Hepatocyte (in vitro differentiated cells): ENCODE measurements at regions not wholly inside any gene's neighbourhood (a gene's known extent, or its start where the extent isn't known, plus 50 kb on each side); places are given as distances from the start of the nearest gene placed in this dataset.

Experiments used
- DNase-seq: peaks from one replicate; pipeline ENCODE4 v3.0.0-alpha.2; 2016; ENCODE audit warnings: low spot score
- H2AFZ ChIP-seq: fragments of 200-600 bp; sonication (generic); 2 replicates; pipeline ENCODE4 v1.6.0; 2016; ENCODE audit warnings: antibody characterized with exemption, mild to moderate bottlenecking
- H3K27ac ChIP-seq: fragments of 200-600 bp; sonication (generic); 2 replicates; pipeline ENCODE4 v1.5.1; 2016; ENCODE audit warnings: mild to moderate bottlenecking
- H3K27me3 ChIP-seq: fragments of 200-600 bp; sonication (generic); 2 replicates; pipeline ENCODE4 v1.6.1; 2016
- H3K36me3 ChIP-seq: fragments of 200-600 bp; sonication (generic); replicated peaks from 2 replicates; pipeline ENCODE4 v1.5.1; 2016; ENCODE audit warnings: low read depth; ENCODE audit not compliant: insufficient read depth
- H3K4me1 ChIP-seq: fragments of 200-600 bp; sonication (generic); 2 replicates; pipeline ENCODE4 v1.5.1; 2016; ENCODE audit warnings: mild to moderate bottlenecking, moderate library complexity; ENCODE audit not compliant: insufficient read depth
- H3K4me2 ChIP-seq: fragments of 200-600 bp; sonication (generic); 2 replicates; pipeline ENCODE4 v1.6.0; 2016
- H3K4me3 ChIP-seq: fragments of 200-600 bp; sonication (generic); 2 replicates; pipeline ENCODE4 v1.5.1; 2016; ENCODE audit warnings: mild to moderate bottlenecking
- H3K79me2 ChIP-seq: fragments of 200-600 bp; sonication (generic); 2 replicates; pipeline ENCODE4 v1.6.0; 2017; ENCODE audit warnings: mild to moderate bottlenecking
- H3K9me2 ChIP-seq: fragments of 200-600 bp; sonication (generic); replicated peaks from 2 replicates; pipeline ENCODE4 v1.6.0; 2017; ENCODE audit warnings: mild to moderate bottlenecking; ENCODE audit not compliant: insufficient read depth
- H3K9me3 ChIP-seq: fragments of 200-600 bp; sonication (generic); 2 replicates; pipeline ENCODE4 v1.5.1; 2016; ENCODE audit warnings: low read depth, mild to moderate bottlenecking
- H4K20me1 ChIP-seq: fragments of 200-600 bp; sonication (generic); 2 replicates; pipeline ENCODE4 v1.6.0; 2016; ENCODE audit warnings: mild to moderate bottlenecking; ENCODE audit not compliant: insufficient read depth, poor library complexity, severe bottlenecking
- EZH2 ChIP-seq: fragments of 200-600 bp; sonication (generic); IDR thresholded peaks from 2 replicates; pipeline ENCODE4 v1.6.1; 2016; ENCODE audit warnings: antibody characterized with exemption, mild to moderate bottlenecking, borderline replicate concordance
- EZH2phosphoT487 ChIP-seq: fragments of 200-600 bp; sonication (generic); IDR thresholded peaks from one replicate; pipeline ENCODE4 v1.6.1; 2018; ENCODE audit warnings: antibody characterized with exemption, mild to moderate bottlenecking, low read depth, moderate library complexity; ENCODE audit not compliant: unreplicated experiment, severe bottlenecking
- WGBS: methylation state at CpG from one replicate; pipeline ENCODE4 v1.1.6; 2016; ENCODE audit warnings: low lambda C conversion rate; ENCODE audit errors: missing lambda C conversion rate; 5-methylcytosine and 5-hydroxymethylcytosine counted together
- TF ChIP-seq, protein P1 (sequence below): fragments of 200-600 bp; sonication (generic); IDR thresholded peaks from 2 replicates; pipeline ENCODE4 v1.5.1; 2016; ENCODE audit warnings: antibody characterized with exemption, mild to moderate bottlenecking; ENCODE audit not compliant: poor library complexity

- H3K4me2 ChIP-seq = no peak overlapping the region
- no peaks in the 10 kb centered on the region for H3K9me3 ChIP-seq
- TF ChIP-seq, protein P1, sequence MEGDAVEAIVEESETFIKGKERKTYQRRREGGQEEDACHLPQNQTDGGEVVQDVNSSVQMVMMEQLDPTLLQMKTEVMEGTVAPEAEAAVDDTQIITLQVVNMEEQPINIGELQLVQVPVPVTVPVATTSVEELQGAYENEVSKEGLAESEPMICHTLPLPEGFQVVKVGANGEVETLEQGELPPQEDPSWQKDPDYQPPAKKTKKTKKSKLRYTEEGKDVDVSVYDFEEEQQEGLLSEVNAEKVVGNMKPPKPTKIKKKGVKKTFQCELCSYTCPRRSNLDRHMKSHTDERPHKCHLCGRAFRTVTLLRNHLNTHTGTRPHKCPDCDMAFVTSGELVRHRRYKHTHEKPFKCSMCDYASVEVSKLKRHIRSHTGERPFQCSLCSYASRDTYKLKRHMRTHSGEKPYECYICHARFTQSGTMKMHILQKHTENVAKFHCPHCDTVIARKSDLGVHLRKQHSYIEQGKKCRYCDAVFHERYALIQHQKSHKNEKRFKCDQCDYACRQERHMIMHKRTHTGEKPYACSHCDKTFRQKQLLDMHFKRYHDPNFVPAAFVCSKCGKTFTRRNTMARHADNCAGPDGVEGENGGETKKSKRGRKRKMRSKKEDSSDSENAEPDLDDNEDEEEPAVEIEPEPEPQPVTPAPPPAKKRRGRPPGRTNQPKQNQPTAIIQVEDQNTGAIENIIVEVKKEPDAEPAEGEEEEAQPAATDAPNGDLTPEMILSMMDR = no peak
- no peak for TF ChIP-seq EZH2
- DNase-seq = no peak
- no peaks in the 10 kb centered on the region for H3K79me2 ChIP-seq
- no peaks in the 10 kb centered on the region for H3K4me1 ChIP-seq
- H3K4me3 ChIP-seq = no peak overlapping the region
- WGBS = 81% methylated on average over 3 of the region's 3 CpGs
- H3K27ac ChIP-seq = no peak overlapping the region
- H3K27me3 ChIP-seq = no peaks in the 10 kb centered on the region
- no peaks in the 10 kb centered on the region for H4K20me1 ChIP-seq
- H2AFZ ChIP-seq = no peak overlapping the region
- peaks cover 2% of the 10 kb centered on the region for H3K9me2 ChIP-seq
- no peaks in the 10 kb centered on the region for H3K36me3 ChIP-seq
Measured at GRCh38 chr11:96763244-96763643, 373.4 kb downstream of the JRKL start.

DNA sequence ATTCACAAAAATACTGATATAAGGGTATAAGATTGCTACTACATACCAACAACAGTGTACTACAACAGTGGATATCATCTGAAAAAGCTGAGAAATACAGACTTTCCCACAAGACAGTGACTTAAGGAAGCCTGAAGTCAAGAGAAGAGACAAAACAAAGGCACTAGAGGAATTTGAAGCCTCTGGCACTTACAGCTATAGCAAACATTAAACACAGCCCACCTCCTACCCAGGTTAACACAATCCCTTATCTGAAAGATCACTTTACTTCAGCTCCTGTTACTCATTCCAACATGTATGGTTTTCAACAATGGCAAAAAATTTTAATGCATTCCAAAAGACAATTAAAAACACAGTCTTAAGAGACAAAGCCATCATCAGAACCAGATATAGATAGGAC is 388.5 kb downstream of the JRKL start:
- Histone ChIP-seq H2AFZ (no peak overlapping the region), H3K27ac (no peak overlapping the region), H3K4me2 (no peak overlapping the region), H3K27me3 (no peaks in the 10 kb centered on the region), H3K9me2 (no peaks in the 10 kb centered on the region), H3K4me1 (no peaks in the 10 kb centered on the region), H4K20me1 (no peaks in the 10 kb centered on the region), H3K36me3 (no peaks in the 10 kb centered on the region), H3K79me2 (no peaks in the 10 kb centered on the region), H3K4me3 (no peak overlapping the region), H3K9me3 (no peaks in the 10 kb centered on the region)
- TF ChIP-seq EZH2phosphoT487 (no peak), EZH2 (no peak)
- TF ChIP-seq, protein P1 = no peak
- DNase-seq = no peak

DNA sequence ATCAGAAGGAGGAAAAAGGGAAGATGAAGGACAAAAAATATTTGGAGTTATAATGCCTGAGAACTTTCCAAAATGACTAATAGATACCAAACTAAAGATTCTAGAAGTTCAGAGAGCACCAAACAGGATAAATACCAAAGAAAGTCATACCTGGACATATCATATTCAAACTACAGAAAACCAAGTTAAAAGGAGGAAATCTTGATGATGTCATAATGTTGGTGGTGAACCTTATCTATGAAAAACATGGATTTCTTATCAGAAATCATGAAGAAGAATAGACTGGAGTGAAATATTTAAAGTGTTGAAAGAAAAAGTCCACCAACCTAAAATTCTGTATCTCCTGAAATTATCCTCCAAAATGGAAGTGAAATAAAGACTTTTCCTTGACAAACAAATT is 389.2 kb downstream of the JRKL start:
- no peak for DNase-seq
- H3K79me2 ChIP-seq = no peaks in the 10 kb centered on the region
- no peak overlapping the region for H3K4me2 ChIP-seq
- H3K9me3 ChIP-seq = no peaks in the 10 kb centered on the region
- TF ChIP-seq EZH2phosphoT487 (no peak), EZH2 (no peak)
- TF ChIP-seq, protein P1 = no peak
- H2AFZ ChIP-seq = no peak overlapping the region
- H3K4me1 ChIP-seq = no peaks in the 10 kb centered on the region
- no peak overlapping the region for H3K27ac ChIP-seq
- H3K27me3 ChIP-seq = no peaks in the 10 kb centered on the region
- H4K20me1 ChIP-seq = no peaks in the 10 kb centered on the region
- no peaks in the 10 kb centered on the region for H3K9me2 ChIP-seq
- no peak overlapping the region for H3K4me3 ChIP-seq
- no peaks in the 10 kb centered on the region for H3K36me3 ChIP-seq

GRCh38 chr11:96781082-96781481 is 391.3 kb downstream of the JRKL start:
- Histone ChIP-seq H2AFZ (no peak overlapping the region), H3K27ac (no peak overlapping the region), H3K27me3 (no peaks in the 10 kb centered on the region), H3K4me3 (no peak overlapping the region), H4K20me1 (no peaks in the 10 kb centered on the region), H3K36me3 (no peaks in the 10 kb centered on the region), H3K9me2 (no peaks in the 10 kb centered on the region), H3K4me1 (no peaks in the 10 kb centered on the region), H3K4me2 (no peak overlapping the region), H3K79me2 (no peaks in the 10 kb centered on the region), H3K9me3 (no peaks in the 10 kb centered on the region)
- no peak for DNase-seq
- WGBS = 59% methylated on average over 1 of the region's 1 CpG
- no peak for TF ChIP-seq EZH2
- TF ChIP-seq, protein P1 = no peak
- no peak for TF ChIP-seq EZH2phosphoT487
